BJ (cell line): ENCODE measurements at regions not wholly inside any gene's neighbourhood (a gene's known extent, or its start where the extent isn't known, plus 50 kb on each side); places are given as distances from the start of the nearest gene placed in this dataset.

Experiments
- CTCF ChIA-PET: fragments of 350-600 bp; formaldehyde crosslinking; extraction: SDS; loops from one replicate; lab custom pipeline; 2021; ENCODE audit warnings: antibody characterized with exemption, inconsistent platforms; lab: Yijun Ruan, JAX
- POLR2A ChIA-PET: fragments of 300-600 bp; sonication (Branson Sonifier 250); formaldehyde crosslinking; extraction: SDS; loops from one replicate; lab custom pipeline; 2021; ENCODE audit warnings: antibody characterized with exemption; lab: Charles Lee
- DNase-seq: peaks from one replicate; pipeline ENCODE4 v3.0.0-alpha.2; 2011; ENCODE audit warnings: low read depth
- H3K27me3 ChIP-seq: 2 replicates; pipeline ENCODE4 v1.6.0; 2011; ENCODE audit warnings: low read length; ENCODE audit not compliant: control insufficient read depth, insufficient read depth
- H3K36me3 ChIP-seq: 2 replicates; pipeline ENCODE4 v1.5.1; 2011; ENCODE audit warnings: low read length; ENCODE audit not compliant: control insufficient read depth, insufficient read depth
- H3K4me3 ChIP-seq: 2 replicates; pipeline ENCODE4 v1.5.1; 2011; ENCODE audit warnings: low read depth, mild to moderate bottlenecking, control low read depth, low read length
- CTCF ChIP-seq: IDR thresholded peaks from 2 replicates; pipeline ENCODE4 v1.5.1; 2011; ENCODE audit warnings: low read depth, mild to moderate bottlenecking, control low read depth, inconsistent platforms, low read length, moderate library complexity; ENCODE audit not compliant: insufficient read depth

DNA sequence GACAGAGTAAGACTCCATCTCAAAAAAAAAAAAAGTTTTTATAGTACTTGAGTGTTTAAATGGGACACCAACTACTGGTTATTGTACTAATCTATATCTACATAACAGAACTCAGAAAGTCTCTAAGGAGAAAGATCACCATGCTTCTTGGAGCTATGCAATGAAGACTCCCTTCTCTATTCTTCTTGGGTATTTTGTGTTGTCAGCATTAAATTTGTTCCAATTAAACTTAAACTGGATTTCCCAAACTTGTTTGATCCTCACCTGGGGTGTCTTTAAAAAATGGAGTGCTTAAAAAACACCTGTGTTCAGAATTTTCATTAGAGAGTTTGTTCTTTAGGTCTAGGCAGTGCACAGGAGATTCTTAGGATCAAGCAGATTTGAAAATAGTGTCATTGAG lies 536.0 kb downstream of the GATA3 start:
- Histone ChIP-seq H3K36me3 (no peaks in the 10 kb centered on the region), H3K4me3 (no peak overlapping the region), H3K27me3 (no peaks in the 10 kb centered on the region)
- TF ChIP-seq CTCF = no peak
- POLR2A ChIA-PET = no interaction called here
- CTCF ChIA-PET = interaction anchor here (0.6 kb wide), 1 partner anchor 17 kb away, joined by 5 read pairs; no protein-coding TSS in a partner anchor
- DNase-seq = no peak

- TF ChIP-seq CTCF = no peak
- Histone ChIP-seq H3K36me3 (no peaks in the 10 kb centered on the region), H3K27me3 (no peaks in the 10 kb centered on the region), H3K4me3 (no peak overlapping the region)
- ChIA-PET CTCF (no interaction called here), POLR2A (no interaction called here)
- no peak for DNase-seq
Observed at GRCh38 chr10:8591640-8592039, 537.2 kb downstream of the GATA3 start.

DNA sequence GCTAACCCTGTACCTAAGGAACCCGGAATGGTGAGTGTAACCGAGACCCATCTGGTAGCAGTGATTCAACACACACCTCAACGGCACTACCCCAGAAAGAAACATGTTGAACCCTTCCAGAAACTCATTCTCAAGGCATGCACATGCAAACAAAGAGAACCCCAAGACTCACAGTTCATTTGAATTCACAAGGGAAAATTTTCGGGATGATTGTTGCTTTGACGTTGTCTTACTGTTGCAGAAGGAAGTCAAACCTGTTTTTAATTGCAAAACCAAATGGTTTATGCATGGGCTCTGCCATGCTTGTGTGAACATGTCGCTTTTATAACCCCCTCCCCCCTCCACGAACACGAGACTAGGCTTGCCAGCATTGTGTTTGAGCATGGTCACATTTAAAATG lies 539.7 kb downstream of the GATA3 start:
- POLR2A ChIA-PET = no interaction called here
- TF ChIP-seq CTCF = no peak
- CTCF ChIA-PET = no interaction called here
- Histone ChIP-seq H3K36me3 (no peaks in the 10 kb centered on the region), H3K4me3 (no peak overlapping the region), H3K27me3 (no peaks in the 10 kb centered on the region)
- DNase-seq = no peak

DNA sequence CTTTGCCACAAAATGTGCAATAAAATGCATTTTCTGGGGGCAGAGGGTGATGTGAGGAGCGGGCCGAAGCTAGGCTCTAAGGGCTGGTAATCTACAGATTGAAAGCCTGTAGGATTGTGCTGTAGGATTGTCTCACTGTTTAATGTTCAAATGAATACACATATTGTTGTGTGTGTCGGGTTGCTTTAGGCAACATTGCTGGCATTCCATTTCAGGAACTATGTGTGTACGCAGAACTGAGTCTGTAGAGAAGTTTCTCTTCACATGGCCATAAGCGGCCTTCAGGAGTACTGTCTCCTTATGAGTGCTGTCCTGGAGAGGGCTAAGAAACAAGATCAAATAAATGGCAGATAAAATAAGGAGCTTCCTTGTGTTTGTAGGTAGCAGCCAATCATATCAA lies 540.2 kb downstream of the GATA3 start:
- ChIA-PET CTCF (no interaction called here), POLR2A (no interaction called here)
- TF ChIP-seq CTCF = no peak
- Histone ChIP-seq H3K36me3 (no peaks in the 10 kb centered on the region), H3K27me3 (no peaks in the 10 kb centered on the region), H3K4me3 (no peak overlapping the region)
- no peak for DNase-seq

DNA sequence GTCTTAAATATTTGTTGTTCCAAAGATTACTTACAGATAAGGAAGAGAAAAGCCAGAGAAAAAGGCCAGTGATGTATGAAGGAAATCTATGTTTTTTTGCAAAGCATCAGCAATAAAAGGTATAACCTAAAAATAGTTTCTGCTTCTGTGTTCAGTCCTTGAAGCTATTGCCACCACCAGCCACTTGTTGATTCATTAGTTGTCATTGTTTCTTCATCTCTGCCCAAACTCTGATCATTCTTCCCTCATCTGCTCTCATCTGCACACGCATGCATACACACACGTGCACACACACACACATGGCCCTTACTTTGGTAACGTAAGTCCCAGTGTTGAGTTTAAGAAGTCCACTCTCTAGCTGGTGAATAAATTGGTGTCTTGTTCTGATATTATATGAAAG lies 540.7 kb downstream of the GATA3 start:
- CTCF ChIA-PET = no interaction called here
- POLR2A ChIA-PET = no interaction called here
- no peaks in the 10 kb centered on the region for H3K36me3 ChIP-seq
- H3K4me3 ChIP-seq = no peak overlapping the region
- DNase-seq = no peak
- no peak for TF ChIP-seq CTCF
- no peaks in the 10 kb centered on the region for H3K27me3 ChIP-seq
